Keratinocyte (primary cell): ENCODE measurements at regions not wholly inside any gene's neighbourhood (a gene's known extent, or its start where the extent isn't known, plus 50 kb on each side); places are given as distances from the start of the nearest gene placed in this dataset.

Experiments
- CTCF ChIP-seq, 3 experiments: IDR thresholded peaks in 1 of 3; conservative IDR thresholded peaks in 1 of 3; optimal IDR thresholded peaks in 1 of 3; 2 replicates in 2 of 3; 3 replicates in 1 of 3; pipeline versions ENCODE3 to v1.5.1; 2011; ENCODE audit warnings: low read length in 3 of 3, mild to moderate bottlenecking in 3 of 3, moderate library complexity in 2 of 3, control low read depth in 1 of 3, inconsistent platforms in 1 of 3; ENCODE audit not compliant: insufficient read depth in 2 of 3; ENCODE audit errors: extremely low read depth in 1 of 3
- EZH2 ChIP-seq: IDR thresholded peaks from one replicate; pipeline ENCODE4 v1.6.1; 2012; ENCODE audit warnings: inconsistent platforms, mild to moderate bottlenecking, low read length, moderate library complexity

- TF ChIP-seq CTCF (optimal IDR thresholded peaks at IDR 0.05 in 1 of 3, IDR thresholded peaks at IDR 0.05 in 1 of 3, conservative IDR thresholded peaks at IDR 0.05 in 1 of 3; ENCODE audit: extremely low read depth in 1 of 3, insufficient read depth in 2 of 3, low read length in 3 of 3) (no peak), EZH2 (no peak)
These were observed 110.2 kb upstream of the COX7C start for GRCh38 chr5:86507574-86507973.
